Pancreas (tissue), 10 donors: ENCODE measurements at regions not wholly inside any gene's neighbourhood (a gene's known extent, or its start where the extent isn't known, plus 50 kb on each side); places are given as distances from the start of the nearest gene placed in this dataset.
A peak's percentile ranks its signal among the peaks of the same experiment; 100 is the strongest.

Source experiments
- ATAC-seq, 4 donors: fragments of 200-7000 bp; cut with Tn5 transposase; one replicate each; pipeline versions ENCODE4 v1.8.0 to v1.9.1; 2020; ENCODE audit warnings: mild to moderate bottlenecking in 4 of 4, moderate library complexity in 4 of 4
- DNase-seq, 6 donors: peaks; one replicate each; pipeline ENCODE4 v3.0.0-alpha.2; 2020
- FAIRE-seq: peaks from 2 replicates; lab custom pipeline; 2012; peaks lifted over from hg19 to GRCh38; lab: Jason Lieb, UNC
- H3K27ac ChIP-seq, 4 donors: fragments of 200-600 bp; sonication (generic); 1 replicate in 3 of 4; 2 replicates in 1 of 4; pipeline versions ENCODE4 v1.5.0 to v1.8.0; 2020
- H3K27me3 ChIP-seq, 4 donors: fragments of 200-600 bp; one replicate each; pipeline ENCODE4 v1.8.0; 2021
- H3K36me3 ChIP-seq, 3 donors: fragments of 200-600 bp; sonication (generic) in 1 of 3; one replicate each; pipeline versions ENCODE4 v1.5.0 to v1.8.0; 2020 to 2021
- H3K4me1 ChIP-seq, 3 donors: fragments of 200-600 bp; one replicate each; pipeline ENCODE4 v1.8.0; 2021
- H3K4me3 ChIP-seq, 4 donors: fragments of 200-600 bp; sonication (generic) in 2 of 4; one replicate each; pipeline versions ENCODE4 v1.5.0 to v1.8.0; 2020 to 2021
- H3K9me3 ChIP-seq, 4 donors: fragments of 200-600 bp; one replicate each; pipeline ENCODE4 v1.8.0; 2021
- WGBS, 2 donors: extraction: QIAGEN DNeasy Blood & Tissue Kit; methylation state at CpG; one replicate each; pipeline ENCODE4 v1.1.7; 2013; 5-methylcytosine and 5-hydroxymethylcytosine counted together
- intact Hi-C, 3 donors: fragments of 100-400 bp; cut with DNase I; formaldehyde crosslinking; loops; one replicate each; pipeline versions ENCODE4 v1.11.1 to v1.14.2; 2022
- TF ChIP-seq, protein P1 (sequence below), 4 donors: fragments of 200-600 bp; sonication (generic) in 3 of 4; IDR thresholded peaks; one replicate each; pipeline versions ENCODE4 v1.5.0 to v1.8.0; 2021; ENCODE audit warnings: antibody characterized with exemption in 4 of 4
- donor health status: healthy with polysubstance abuse.
- donor health status: DM: no; HTN: no; CAD: no; lungs with moderate emphysema.
- donor health status: DM: no; HTN: no; CAD: no.
- donor health status: control.
- donor health status: control.
- donor health status: Bipolar disorder and iron deficiency.
- donor health status: DM: yes; HTN: yes; CAD: no.
- donor health status: DM: no; HTN: no; CAD: no.
- donor health status: DM: no; HTN: no; CAD: no.
- donor health status: DM: yes; HTN: yes; CAD: no.

DNA sequence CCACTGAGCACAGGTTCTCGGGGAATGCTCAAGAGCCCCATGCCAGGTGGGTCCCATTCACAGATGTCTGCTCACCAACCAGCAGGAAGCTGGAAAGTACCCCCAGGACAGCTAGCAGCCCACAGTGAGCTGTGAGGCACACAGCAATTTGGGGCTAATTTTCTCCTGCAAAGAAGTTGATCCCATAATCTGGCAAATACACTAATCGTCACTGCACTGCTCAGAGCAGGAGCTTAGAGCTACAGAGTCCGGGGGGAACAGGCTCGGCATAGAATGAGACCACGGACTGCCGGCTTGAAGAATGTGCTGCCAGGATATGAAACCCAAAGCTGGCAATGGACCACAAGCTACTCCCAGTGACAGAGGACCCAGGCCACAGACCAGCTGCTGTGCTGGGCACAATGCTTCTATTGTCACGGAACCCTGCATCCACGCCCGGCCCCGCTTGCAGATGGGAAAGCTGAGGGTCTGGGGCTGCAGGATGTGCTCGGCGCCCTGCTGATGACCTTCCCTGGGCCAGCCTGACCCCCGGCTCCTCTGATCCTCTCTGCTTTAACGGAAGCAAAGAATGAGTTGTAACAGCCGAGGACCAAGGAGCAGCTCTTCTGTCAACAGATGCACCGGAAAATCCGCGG, 239.7 kb downstream of the CTTN start:
- H3K9me3 ChIP-seq = no peaks in the 10 kb centered on the region
- WGBS, 2 donors = 85 to 87% methylated on average over 18 of the region's 18 CpGs
- DNase-seq (peak in 1 of 6 donors; percentile 26), FAIRE-seq (no peak), ATAC-seq (no peak)
- TF ChIP-seq, protein P1, sequence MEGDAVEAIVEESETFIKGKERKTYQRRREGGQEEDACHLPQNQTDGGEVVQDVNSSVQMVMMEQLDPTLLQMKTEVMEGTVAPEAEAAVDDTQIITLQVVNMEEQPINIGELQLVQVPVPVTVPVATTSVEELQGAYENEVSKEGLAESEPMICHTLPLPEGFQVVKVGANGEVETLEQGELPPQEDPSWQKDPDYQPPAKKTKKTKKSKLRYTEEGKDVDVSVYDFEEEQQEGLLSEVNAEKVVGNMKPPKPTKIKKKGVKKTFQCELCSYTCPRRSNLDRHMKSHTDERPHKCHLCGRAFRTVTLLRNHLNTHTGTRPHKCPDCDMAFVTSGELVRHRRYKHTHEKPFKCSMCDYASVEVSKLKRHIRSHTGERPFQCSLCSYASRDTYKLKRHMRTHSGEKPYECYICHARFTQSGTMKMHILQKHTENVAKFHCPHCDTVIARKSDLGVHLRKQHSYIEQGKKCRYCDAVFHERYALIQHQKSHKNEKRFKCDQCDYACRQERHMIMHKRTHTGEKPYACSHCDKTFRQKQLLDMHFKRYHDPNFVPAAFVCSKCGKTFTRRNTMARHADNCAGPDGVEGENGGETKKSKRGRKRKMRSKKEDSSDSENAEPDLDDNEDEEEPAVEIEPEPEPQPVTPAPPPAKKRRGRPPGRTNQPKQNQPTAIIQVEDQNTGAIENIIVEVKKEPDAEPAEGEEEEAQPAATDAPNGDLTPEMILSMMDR (IDR thresholded peaks at IDR 0.05) = no peak
- no peaks in the 10 kb centered on the region for H3K36me3 ChIP-seq
- no peaks in the 10 kb centered on the region for H3K27me3 ChIP-seq
- intact Hi-C loops = no loop called here
- no peak overlapping the region for H3K27ac ChIP-seq
- H3K4me3 ChIP-seq = no peak overlapping the region
- H3K4me1 ChIP-seq = no peaks in the 10 kb centered on the region

DNA sequence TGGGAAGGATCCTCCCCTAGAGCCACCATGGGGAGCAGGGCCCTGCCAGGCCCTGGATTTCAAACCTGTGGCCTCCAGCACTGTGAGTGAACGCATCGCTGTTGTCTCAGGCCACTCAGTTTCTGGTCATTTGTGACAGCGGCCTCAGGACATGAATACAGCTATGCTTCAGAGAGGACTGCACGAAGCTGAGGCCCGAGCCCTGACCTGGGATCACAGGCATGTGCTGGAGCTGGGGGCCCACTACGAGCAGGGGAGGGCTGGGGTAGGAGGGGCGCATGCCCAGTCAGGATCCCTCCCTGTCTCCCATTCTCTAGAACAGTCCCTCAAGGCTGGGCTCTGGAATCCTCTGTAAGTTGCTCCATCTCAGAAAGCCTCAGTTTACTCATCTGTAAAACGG, 242.1 kb downstream of the CTTN start:
- intact Hi-C loops = no loop called here
- Histone ChIP-seq H3K27me3 (no peaks in the 10 kb centered on the region), H3K4me1 (no peaks in the 10 kb centered on the region), H3K36me3 (no peaks in the 10 kb centered on the region), H3K27ac (no peak overlapping the region), H3K4me3 (no peak overlapping the region), H3K9me3 (no peaks in the 10 kb centered on the region)
- WGBS, 2 donors = 91 to 94% methylated on average over 8 of the region's 8 CpGs
- ATAC-seq (no peak), FAIRE-seq (no peak), DNase-seq (peak in 1 of 6 donors; percentile 28)
- TF ChIP-seq, protein P1 (IDR thresholded peaks at IDR 0.05) = no peak

DNA sequence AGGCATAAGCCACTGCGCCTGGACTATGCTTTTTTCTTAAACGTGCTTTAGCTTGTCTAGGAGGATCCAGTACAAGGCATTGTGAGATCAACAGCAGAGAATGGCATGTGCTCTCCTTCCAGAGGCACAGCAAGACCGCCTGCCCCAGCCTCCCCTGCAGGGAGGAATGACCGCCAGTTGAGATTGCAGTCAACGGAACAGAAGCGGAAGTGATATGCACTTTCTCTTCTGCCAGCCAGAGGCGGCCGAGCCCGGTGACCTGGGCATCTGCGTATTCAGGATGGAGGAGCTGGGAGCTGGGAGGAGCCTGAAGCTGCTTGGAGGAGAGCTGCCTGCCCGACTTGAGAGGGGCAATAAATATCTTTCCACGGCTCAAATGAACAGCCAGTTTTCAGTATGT, 243.0 kb downstream of the CTTN start:
- Histone ChIP-seq H3K9me3 (no peaks in the 10 kb centered on the region), H3K27ac (no peak overlapping the region), H3K27me3 (no peaks in the 10 kb centered on the region), H3K4me1 (no peaks in the 10 kb centered on the region), H3K36me3 (no peaks in the 10 kb centered on the region), H3K4me3 (no peak overlapping the region)
- peak in 1 of 6 donors; percentile 43 for DNase-seq
- TF ChIP-seq, protein P1 (IDR thresholded peaks at IDR 0.05) = no peak
- no peak for FAIRE-seq
- peak in 1 of 4 donors; percentile 20 for ATAC-seq
- intact Hi-C loops = no loop called here
- WGBS, 2 donors = 78% methylated on average over 12 of the region's 12 CpGs

DNA sequence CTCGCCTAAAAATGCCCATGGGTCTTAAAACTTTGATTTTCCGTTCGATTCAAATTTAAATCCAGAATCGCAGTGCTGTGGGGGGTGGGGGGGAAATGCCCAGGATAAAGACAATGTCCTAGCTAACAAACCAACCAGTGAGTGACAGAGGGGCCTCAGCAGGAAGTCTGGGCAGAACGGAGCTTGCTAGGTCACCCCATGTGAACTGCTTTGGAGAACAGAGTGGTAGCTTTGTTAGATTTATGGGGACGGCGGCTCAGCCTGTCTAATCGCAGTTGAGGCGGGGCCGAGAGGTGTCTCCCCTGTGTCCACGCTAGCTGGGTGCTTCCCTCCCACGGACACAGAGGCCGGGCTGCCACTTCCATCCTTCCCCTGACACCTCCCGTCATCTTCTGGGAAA, 243.9 kb downstream of the CTTN start:
- intact Hi-C loops = no loop called here
- TF ChIP-seq, protein P1 (IDR thresholded peaks at IDR 0.05) = no peak
- 88 to 90% methylated on average over 14 of the region's 14 CpGs for WGBS, 2 donors

DNA sequence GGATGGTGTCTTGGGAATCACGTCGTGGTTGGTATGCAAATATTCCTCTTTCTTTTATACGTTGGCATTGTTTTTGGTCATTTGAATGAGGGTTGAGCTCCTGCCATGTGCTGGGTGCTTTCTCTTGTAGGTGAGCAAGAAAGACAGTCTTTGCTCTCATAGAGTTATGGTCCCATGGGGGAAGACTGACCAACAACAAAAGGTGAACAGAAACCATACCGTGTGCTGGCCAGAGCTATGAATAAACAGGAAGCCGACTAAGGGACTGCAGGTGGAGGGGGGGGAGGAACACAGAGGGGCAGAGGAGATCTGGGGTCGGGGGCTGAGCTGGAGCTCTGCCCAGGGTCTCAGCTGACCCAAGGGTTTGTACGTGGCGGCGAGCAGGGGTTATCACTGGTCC, 245.3 kb downstream of the CTTN start:
- no peak overlapping the region for H3K27ac ChIP-seq
- H3K36me3 ChIP-seq = no peaks in the 10 kb centered on the region
- no peaks in the 10 kb centered on the region for H3K4me1 ChIP-seq
- H3K27me3 ChIP-seq = no peaks in the 10 kb centered on the region
- DNase-seq (peak in 1 of 6 donors; percentile 14), FAIRE-seq (no peak), ATAC-seq (no peak)
- intact Hi-C loops = no loop called here
- 73 to 79% methylated on average over 9 of the region's 9 CpGs for WGBS, 2 donors
- no peak overlapping the region for H3K4me3 ChIP-seq
- TF ChIP-seq, protein P1 (IDR thresholded peaks at IDR 0.05) = no peak
- no peaks in the 10 kb centered on the region for H3K9me3 ChIP-seq

More for the DNA sequence above, 243.9 kb downstream of the CTTN start:
- Histone ChIP-seq H3K4me3 (no peak overlapping the region), H3K36me3 (no peaks in the 10 kb centered on the region), H3K9me3 (no peaks in the 10 kb centered on the region), H3K27me3 (no peaks in the 10 kb centered on the region), H3K27ac (no peak overlapping the region), H3K4me1 (no peaks in the 10 kb centered on the region)
- FAIRE-seq (no peak), ATAC-seq (no peak), DNase-seq (peak in 1 of 6 donors; percentile 23)
